T follicular helper cell (primary cell): ENCODE measurements at regions not wholly inside any gene's neighbourhood (a gene's known extent, or its start where the extent isn't known, plus 50 kb on each side); places are given as distances from the start of the nearest gene placed in this dataset.
"Not testable (repeated sequence)": the region's sequence is repeated elsewhere in the genome, so short reads cannot be mapped to it uniquely, and the experiment has no call there.

Experiments used
- DNase-seq: peaks from one replicate; pipeline ENCODE4 v3.0.0-alpha.2; 2020; ENCODE audit warnings: low read depth

DNA sequence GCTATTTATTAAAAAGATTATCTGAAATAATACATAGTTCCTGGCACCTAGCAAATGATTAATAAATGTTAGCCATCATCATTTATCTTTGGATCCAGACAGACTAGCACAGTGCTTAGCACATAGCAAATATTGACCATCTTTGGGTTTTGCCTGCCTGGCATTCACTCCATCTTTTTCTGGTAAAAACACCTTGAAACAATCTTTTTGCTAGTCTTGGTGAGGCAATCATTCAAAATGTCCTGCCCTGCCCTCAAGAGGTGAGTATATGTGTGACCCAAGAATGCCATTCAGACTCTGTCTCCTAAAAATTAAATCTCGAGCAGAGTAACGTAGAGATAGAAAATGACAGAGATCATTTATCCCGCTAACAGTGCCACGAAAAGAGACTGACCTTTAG, 78.3 kb upstream of the ZNF280D start:
- no peak for DNase-seq

DNA sequence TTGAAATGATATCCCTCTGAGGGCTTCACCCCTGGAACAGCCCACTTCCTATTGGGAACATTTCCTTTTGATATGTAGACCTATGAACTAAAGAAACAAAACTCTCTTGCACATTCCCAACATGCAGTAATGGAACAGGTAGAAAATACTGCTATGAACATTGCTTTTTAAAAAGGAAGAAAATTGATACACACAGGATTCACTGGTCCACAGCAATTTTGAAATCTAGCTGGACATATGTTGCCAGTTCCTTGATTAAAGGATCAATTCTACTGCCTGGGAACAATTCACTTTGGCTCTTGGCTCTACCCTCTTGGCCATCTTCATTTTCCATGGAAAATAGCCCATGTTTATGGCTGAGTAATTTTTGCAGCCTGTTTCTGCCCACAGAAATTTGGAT, 74.9 kb upstream of the ZNF280D start:
- DNase-seq = no peak

DNA sequence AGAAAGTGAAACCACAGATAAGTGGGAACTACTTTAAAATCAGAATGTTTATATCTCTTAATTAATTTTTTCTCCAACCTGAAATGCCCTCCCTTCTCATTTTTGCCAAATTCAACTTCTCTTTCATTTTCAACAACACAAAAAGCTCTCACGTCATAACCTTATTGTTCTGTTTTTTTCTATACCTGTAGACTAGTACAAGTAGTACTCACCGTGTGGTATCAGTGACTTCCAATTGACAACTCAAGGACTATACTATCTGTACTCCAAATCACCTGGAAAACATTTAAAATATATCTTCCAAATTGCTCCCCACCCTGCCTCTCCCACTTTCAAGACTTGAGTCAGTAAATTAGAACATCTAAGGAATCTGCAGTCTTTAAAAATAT, 72.8 kb upstream of the ZNF280D start:
- no peak for DNase-seq

GRCh38 chr15:56805466-56806147, 72.3 kb upstream of the ZNF280D start:
- no peak for DNase-seq

- no peak for DNase-seq
Observed at GRCh38 chr15:56804938-56805337, 71.6 kb upstream of the ZNF280D start.

- no peak for DNase-seq
Observed at GRCh38 chr15:56804279-56804678, 71.0 kb upstream of the ZNF280D start.

DNA sequence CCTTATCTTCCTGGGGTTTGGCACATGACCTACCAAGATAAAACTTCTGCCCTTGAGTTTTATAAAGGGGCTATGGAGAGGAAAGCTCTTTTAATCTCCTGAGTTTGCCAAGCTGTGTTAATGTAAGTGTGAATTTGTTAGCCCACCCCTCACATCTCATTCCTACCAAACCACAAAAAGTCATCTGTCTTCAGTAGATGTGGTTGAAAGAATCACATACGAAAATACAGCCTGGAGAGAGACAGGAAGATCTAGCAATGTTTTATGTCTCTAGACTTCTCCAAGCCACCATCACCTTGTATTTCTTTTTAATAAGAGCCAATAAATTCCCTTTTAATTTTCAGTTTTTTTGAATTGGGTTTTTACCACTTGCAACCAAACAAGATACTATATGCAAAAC, 68.9 kb upstream of the ZNF280D start:
- DNase-seq = no peak

DNA sequence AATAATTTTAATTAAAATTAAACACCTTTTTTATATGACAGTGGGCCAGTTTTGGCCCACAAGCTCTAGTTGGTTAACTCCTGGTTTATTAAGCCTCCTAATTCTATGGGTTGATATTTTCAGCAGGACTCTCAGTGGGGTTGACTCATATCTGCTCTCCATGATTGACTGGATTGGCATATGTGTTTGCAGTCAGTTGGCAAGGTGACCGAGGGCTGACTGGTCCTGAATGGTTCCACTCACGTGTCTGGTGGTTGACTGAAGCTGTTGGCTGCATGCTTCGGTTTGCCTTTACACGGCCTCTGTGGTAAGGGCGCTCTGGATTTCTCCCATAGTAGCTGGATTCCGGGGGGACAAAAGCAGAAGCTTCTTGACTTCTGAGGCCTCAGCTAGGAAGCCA, 65.3 kb upstream of the ZNF280D start:
- DNase-seq = no peak

GRCh38 chr15:56797720-56798275, 64.5 kb upstream of the ZNF280D start:
- no peak for DNase-seq

DNA sequence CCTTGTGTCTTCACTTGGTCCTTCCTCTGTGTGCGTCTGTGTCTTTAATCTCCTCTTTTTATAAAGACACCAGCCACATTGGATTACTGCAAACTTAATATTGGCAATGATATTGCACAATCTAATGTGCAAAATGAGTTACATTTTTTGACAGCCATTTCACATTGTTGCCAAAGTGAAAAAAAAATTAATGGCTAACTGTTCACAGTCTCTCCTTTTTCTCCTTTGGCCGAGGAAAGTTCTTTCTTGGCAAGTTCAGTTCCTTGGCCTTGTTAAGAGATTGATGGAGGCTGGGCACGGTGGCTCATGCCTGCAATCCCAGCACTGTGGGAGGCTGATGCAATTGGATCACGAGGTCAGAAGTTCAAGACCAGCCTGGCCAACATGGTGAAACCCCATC, 62.2 kb upstream of the ZNF280D start:
- no peak for DNase-seq

DNA sequence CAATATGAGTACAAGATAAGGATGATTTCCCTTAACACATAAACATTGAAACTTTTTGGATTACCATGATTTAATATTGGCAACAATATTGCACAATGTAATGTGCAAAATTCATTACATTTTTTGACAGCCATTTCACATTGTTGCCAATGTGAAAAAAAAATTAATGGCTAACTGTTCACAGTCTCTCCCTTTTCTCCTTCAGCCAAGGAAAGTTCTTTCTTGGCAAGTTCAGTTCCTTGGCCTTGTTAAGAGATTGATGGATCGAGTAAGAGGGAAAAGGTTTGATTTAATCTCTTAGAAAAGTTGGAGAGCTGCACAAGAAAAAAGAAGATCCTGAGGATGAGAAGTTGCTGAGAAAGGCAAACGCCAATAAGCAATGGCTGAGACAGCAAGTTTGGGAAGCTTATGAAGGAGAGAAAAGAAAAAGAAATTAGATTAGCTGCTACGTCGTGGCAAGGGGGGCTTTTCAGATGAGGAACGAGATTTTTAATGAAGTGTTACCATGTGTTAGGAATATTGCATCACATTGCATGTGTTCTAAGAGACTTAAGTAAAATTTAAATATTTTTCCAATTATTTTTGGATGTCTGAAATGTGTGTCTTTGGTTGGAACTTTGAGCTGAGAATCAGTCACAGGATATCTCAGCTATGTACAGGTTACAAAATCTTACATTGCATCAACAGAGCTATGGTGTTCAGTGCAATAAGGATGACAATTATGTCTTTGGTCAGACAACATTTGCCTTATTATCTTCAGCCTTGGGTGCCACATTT, 61.4 kb upstream of the ZNF280D start:
- DNase-seq = no peak

DNA sequence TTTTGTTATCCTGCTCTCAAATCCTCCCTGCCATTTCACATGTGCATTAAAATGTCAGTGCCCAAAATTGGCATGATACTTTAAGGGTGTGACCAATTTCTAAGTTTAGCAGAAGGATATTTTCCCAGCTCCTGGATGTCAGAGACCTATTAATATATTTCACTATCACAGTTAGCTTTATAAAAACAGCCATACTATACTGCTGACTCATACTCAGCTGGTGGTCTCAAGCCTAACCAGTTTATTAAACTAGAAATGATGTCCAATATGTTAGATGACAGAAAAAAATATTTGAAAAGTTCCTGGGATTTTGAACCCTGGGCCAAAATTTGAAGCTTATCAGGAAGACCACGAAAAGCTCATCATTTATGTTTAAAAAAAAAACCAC, 60.9 kb upstream of the ZNF280D start:
- no peak for DNase-seq

- DNase-seq = no peak
Observed at GRCh38 chr15:56792211-56792610, 58.9 kb upstream of the ZNF280D start.

GRCh38 chr15:56791521-56791920, 58.2 kb upstream of the ZNF280D start:
- not testable (repeated sequence) for DNase-seq

- DNase-seq = no peak
Observed at GRCh38 chr15:56788359-56788758, 55.0 kb upstream of the ZNF280D start.

DNA sequence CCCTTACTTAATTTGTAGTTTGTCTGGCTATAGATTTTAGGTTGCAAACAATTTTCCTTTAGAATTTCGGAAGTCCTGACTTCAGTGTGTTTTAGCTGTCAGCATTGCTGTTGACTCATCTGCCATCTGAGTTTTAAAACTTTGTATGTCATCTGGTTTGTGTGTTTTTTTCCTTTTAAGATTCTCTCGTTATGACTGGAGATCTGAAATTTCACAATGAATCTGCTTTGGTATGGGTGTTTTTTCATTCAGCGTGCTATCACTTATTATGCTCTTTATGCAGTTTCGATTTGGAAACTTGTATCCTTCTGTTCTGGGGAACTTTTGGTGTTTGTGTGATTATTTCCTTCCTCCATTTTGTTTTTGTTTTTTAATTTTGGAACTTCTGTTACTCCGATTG, 53.7 kb upstream of the ZNF280D start:
- no peak for DNase-seq

DNA sequence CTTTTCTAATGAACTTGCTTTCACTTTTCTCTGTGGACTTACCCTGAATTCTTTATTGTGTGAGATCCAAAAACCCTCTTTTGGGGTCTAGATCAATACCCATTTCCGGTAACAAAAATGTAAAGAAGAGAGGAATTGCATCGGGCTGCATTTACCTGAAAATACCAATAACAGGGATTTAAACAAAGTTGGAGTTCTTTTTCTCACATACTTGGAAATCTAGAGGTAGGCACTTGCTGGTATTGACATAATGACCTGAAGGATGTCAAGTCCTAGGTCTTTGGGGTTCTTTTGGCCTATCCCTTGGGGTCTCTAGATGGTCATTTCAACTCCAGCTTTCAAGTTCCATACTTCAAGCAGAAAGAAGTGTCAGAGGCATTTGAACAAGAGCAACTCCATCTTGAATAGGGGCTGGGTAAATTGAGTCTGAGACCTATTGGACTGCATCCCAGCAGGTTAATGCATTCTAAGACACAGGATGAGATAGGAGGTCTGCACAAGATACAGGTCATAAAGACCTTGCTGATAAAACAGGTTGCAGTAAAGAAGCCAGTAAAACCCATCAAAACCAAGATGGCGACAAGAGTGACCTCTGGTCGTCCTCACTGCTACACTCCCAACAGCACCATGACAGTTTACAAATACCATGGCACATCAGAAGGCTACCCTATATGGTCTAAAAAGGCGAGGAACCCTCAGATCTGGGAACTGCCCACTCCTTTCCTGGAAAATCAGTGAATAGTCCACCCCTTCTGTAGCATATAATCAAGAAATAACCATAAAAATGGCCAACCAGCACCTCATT, 50.8 kb upstream of the ZNF280D start:
- DNase-seq = no peak

- no peak for DNase-seq
Observed at GRCh38 chr15:56783156-56783856, 50.0 kb upstream of the ZNF280D start.
